GM21423 (cell line): ENCODE measurements at regions not wholly inside any gene's neighbourhood (a gene's known extent, or its start where the extent isn't known, plus 50 kb on each side); places are given as distances from the start of the nearest gene placed in this dataset.

Experiments
- ATAC-seq: cut with Tn5 transposase; IDR thresholded peaks from one replicate; pipeline ENCODE4 v1.9.1; 2021; ENCODE audit warnings: mild to moderate bottlenecking, moderate library complexity; ENCODE audit not compliant: unreplicated experiment

- ATAC-seq = no peak
These were observed 287.7 kb upstream of the TLE4 start for GRCh38 chr9:79284081-79284480.

DNA sequence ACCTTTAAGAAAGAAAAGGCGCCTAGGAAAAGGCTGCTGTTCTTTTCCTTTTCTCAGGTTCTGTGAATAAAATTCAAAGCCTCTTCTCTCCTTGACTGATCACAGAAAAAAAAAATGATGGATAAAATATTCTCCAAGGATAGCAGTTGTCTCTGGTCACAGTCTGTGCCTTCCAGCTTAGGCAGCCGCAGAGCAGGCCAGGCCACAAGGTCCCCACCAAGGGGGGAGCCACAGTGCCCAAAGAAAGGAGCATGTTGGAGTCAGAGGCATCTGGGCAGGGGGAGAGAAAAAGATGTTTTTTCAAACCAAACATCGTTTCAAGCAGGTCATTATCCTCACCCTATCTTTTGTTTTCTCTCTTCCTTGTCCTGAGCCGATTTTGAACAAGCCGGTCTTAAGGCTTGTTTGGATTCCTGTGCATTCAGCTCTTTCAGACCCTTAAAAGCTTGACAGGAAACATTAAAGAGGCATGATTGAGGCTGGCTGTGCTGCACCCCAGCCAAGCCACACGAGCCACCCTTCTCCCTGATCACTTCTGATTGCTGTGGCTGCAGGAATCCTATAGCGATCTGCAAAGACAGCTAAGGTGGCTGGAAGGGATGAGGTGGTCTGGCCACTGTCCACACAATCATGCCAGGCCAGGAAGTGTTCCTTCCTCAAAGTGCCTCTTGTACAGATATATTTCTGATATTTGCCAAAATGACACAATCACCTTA lies 284.6 kb upstream of the TLE4 start:
- ATAC-seq = no peak

DNA sequence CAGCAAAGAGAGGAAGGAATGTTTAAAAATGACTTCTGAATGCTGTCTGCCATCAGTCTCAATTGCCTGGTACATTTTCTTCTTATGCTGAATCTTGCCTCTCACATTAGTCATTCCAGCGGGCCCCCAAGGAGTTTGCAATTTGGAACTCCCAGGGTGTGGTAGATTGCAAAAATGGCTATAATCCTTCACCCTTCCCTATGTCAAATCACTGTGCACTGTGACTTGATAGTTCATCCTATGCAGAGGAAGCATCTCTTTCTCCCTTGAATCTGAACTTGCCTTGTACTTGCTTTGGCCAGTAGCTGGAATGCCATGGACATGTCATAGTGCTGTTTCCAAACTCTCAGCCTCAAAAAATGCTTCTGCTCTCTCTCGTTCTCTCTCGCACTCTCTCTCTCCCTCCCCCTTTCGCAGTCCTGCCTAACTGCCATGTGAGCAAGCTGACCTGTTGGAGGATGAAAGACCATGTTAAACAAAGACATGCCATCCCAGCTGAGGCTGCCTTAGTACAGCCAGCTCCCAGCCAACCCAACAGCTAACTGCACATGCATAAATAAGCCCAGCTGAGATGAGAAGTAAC lies 284.0 kb upstream of the TLE4 start:
- no peak for ATAC-seq

DNA sequence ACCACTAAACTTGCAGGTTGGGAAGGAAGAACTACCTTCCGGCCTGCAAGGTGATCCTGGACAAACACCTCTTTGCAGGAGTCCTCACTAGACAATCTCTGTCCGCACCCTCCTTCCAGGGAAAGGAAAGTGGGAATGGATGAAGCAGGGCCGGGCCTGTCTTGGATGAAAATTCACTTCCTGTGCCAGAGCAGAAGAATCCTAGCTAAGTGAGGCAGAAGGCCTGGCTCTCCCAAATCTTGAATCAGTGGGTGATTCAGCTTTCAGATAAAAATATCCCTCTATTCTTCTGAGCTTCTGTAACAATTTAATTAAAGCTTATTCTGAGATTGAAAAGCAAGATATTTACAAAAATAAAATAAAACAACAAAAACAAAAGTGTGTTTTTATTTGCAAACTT lies 281.9 kb upstream of the TLE4 start:
- ATAC-seq = no peak

- ATAC-seq = no peak
These were observed 279.0 kb upstream of the TLE4 start for GRCh38 chr9:79292731-79293280.

DNA sequence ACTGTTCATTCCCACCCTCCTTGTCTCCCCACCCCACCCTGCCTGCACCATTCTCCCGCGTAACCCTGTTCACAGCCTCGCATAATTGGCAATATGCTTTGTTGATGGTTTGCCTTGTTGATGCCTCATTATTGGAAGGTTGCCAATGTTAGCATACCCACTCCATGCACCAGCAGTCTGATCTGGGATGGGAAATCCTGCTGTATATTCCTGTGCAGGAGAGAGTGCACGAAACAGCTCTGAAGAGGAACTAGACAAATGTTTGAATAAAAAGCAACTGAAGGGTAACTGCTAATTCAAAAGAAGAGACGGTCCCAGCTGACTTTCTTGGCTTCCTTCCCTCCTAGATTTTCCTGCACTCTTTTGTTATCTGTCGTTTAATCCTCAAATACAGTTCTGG lies 271.7 kb upstream of the TLE4 start:
- ATAC-seq = no peak

GRCh38 chr9:79301085-79301484 lies 270.7 kb upstream of the TLE4 start:
- ATAC-seq = no peak

DNA sequence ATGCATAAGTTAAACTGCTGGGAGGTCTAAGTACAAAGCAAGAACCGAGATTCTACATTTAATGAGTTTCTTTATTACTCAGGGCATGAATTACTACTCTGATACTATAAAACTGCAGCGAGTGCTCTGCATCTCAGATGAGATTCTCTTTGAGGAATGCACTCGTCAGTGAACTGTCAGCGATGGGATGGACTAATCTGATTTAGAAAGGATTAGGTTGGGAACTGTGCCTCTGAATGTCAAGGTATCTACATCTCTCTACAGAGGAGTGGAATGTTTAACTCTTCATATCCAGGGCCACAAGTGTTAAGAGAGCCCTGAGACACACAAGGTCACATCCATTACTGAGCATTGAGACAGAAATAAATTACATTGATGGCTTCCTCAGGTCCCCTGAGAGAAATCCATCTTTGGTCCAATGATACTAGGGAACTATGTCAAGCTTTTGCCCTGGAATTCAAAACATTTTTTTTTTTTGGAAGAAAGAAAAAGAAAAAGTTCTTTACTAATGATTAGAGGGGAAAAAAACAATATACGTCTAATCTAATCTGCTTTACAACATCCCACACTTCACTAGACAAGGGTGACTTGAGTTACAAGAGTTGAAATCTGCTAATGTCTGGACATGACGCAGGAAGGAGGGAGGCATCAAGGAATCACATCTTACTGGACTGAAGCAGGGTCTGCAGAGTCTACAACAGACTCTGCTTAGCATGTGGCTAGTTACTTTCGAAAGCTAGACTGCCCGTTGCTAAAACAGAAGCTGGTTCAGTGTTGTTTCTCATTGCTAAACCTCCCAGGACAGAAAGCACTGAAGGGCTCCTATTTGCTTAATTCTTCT lies 270.0 kb upstream of the TLE4 start:
- no peak for ATAC-seq

DNA sequence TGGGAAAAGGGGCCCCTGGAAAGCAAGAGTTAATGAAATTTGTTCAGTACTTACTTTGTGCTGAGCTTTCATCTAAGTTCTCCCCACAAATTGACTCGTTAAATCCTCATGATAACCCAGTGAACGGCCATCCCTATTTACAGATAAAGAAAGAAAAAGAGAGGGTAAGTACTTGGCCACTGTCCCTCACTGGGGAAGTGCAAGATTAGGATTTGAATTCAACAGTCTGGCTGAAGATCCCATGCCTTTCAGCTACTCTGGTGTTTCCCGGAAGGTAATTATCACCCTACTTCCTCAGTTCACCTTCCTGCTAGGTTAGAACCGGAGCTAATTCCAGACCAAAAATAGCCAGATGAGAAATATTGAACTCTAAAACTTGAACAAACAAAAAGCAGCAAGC lies 269.2 kb upstream of the TLE4 start:
- ATAC-seq = no peak

GRCh38 chr9:79308012-79308411 lies 263.8 kb upstream of the TLE4 start:
- ATAC-seq = no peak

DNA sequence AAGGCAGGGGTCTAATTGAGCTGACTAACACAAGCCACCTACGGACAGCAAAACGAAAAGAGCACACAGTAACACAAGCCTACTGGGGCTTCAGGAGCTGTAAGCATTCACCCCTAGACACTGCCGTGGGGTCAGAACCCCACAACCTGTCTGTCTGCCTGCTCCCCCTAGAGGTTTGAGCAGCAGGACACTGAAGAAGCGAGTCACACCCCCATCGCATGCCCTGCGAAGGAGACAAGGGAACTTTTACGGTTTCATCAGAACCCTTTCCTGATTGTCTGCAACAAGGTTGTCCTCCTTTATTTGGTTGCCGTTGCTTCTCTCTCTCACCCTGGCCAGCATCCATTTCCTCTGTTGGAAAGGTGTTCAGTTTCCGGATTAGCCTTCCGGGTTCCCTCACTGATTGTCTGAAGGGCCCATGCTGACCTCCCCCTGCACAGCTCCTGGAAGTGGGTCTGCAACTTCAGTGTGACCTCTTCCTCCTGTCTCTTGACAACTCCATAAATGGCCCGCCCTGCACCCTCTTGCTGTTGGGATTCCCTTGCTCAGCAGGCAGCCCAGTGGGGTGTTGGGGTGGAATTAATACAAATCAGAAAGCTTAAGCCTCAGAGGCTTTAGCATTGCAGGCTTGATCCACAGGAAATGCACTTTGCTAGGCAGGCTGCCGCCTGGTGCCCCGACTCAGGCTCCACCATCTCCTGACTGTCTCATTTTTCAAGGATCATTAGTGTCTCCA lies 258.9 kb upstream of the TLE4 start:
- ATAC-seq = no peak

GRCh38 chr9:79325501-79325900 lies 246.3 kb upstream of the TLE4 start:
- ATAC-seq = no peak

GRCh38 chr9:79329861-79330260 lies 241.9 kb upstream of the TLE4 start:
- ATAC-seq = no peak

DNA sequence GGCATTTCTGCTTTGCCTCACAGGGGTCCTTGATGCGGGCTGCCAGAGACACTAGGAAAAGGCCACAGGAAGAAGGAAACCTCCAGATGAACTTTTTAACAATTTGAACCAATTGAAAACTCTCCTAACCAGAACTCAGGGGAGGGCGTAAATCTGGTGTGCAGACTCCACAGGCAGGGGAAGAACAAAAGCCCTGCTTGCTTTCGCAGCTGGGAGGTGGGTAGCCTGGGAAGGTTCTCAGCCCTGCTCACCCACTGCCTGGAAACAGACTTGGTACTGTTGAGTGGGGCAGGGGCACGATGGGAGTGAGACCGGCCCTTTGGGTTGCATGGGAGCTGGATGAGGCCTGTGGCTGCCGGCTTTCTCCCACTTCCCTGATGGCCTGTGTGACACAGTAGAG lies 237.8 kb upstream of the TLE4 start:
- ATAC-seq = no peak

DNA sequence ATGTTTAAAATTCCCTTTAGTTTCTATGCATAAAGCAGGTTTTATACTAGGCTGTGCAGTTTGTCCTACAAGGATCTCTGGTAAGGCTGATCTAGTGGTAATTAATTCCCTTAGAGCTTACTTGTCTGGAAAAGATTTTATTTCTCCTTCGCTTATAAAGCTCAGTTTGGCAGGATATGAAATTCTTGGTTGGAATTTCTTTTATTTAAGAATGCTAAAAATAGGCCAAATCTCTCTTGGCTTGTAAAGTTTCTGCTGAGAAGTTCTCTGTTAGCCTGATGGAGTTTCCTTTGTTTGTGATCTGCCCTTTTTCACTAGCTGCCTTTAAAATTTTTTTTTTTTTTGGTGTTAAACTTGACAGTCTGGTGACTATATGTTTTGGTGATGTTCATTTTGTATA lies 237.1 kb upstream of the TLE4 start:
- no peak for ATAC-seq

- no peak for ATAC-seq
These were observed 235.8 kb upstream of the TLE4 start for GRCh38 chr9:79335987-79336386.

GRCh38 chr9:79341561-79341960 lies 230.2 kb upstream of the TLE4 start:
- ATAC-seq = no peak

DNA sequence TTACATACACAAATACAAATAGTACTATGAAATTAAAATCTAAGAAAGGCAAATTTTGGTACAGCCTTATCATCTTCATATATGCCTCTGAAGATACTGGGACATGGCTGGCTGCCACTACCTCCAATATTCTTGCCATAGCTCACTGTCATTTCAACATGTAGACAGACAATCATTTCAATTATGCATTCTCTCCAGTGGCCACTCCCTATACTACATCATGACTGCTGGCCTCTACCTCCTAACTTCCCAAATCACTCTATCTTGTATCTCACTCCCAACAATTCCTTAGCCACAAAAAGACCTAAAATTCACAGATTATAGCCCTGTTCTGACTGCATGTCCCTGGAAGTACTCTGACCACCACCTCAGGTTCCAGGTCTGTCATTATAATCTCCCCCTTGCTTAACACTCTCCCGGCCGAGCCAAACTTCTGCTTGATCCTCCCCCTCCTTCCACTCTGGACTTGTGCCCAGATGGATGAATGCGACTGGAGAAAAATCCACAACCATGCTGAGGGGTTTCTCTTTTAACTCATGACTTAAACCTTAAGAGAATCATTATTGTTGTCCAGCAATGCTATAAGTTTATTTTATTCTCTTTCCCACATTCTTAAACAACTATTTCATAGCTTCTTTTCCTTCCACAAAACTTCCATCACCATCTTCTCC lies 225.3 kb upstream of the TLE4 start:
- no peak for ATAC-seq

GRCh38 chr9:79352322-79352721 lies 219.4 kb upstream of the TLE4 start:
- no peak for ATAC-seq

DNA sequence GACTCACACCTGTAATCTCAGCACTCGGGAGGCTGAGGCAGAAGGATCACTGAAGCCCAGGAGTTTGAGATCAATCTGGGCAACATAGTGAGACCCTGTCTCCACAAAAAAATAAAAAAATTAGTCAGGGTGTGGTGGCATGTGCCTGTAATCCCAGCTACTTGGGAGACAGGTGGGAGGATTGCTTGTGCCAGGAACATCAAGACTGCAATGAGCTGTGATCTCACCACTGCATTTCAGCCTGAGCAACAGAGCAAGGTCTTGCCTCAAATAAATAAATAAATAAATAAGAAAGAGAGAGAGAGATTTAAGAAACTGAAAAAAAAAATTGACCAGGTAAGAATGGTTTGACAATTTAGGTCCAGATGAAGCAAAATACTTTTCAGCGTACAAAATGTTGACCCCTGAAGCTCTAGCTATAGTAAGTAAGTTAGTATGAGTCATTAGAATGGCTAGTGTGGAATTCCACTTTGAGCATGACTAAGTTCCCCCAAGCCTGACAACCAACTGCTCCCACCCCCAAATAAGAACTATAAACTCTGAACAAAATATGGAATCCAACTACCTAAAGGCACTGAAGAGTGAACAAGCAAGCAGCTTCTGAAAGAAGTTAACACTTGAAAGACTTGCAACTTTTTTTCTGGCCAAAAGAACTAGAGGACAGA lies 217.8 kb upstream of the TLE4 start:
- ATAC-seq = no peak
